GM23338 (cell line): ENCODE measurements at regions not wholly inside any gene's neighbourhood (a gene's known extent, or its start where the extent isn't known, plus 50 kb on each side); places are given as distances from the start of the nearest gene placed in this dataset.

Experiments used
- EZH2 ChIP-seq: fragments of 200-600 bp; sonication (generic); IDR thresholded peaks from one replicate; pipeline ENCODE4 v1.8.0; 2017; ENCODE audit warnings: antibody characterized with exemption, mild to moderate bottlenecking, low read depth; ENCODE audit not compliant: unreplicated experiment
- TF ChIP-seq, protein P1 (sequence below), 2 experiments: fragments of 200-600 bp in 1 of 2; sonication (generic) in 1 of 2; conservative IDR thresholded peaks; 2 replicates each; pipeline versions ENCODE4 v1.5.1 to v1.6.1; 2016 to 2017; ENCODE audit warnings: antibody characterized with exemption in 2 of 2, low read depth in 2 of 2, mild to moderate bottlenecking in 2 of 2, moderate library complexity in 1 of 2
- TF ChIP-seq, protein P2 (sequence below): IDR thresholded peaks from one replicate; pipeline ENCODE4 v1.6.1; 2018; ENCODE audit warnings: antibody characterized with exemption; ENCODE audit not compliant: unreplicated experiment

DNA sequence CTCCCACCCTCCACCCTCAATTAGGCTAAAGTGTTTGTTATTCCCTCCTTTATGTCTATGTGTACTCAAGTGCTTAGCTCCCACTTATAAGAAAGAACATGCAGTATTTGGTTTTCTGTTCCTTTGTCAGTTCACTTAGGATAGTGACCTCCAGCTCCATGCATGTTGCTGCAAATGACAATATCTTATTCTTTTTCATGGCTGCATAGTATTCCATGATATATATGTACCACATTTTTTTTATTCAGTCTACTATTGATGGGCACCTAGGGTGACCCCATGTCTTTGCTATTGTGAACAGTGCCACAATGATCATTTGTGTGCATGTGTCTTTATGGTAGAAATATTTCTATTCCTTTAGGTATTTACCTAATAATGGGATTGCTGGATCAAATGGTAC, 114.3 kb downstream of the DLEU7 start:
- TF ChIP-seq, protein P1, sequence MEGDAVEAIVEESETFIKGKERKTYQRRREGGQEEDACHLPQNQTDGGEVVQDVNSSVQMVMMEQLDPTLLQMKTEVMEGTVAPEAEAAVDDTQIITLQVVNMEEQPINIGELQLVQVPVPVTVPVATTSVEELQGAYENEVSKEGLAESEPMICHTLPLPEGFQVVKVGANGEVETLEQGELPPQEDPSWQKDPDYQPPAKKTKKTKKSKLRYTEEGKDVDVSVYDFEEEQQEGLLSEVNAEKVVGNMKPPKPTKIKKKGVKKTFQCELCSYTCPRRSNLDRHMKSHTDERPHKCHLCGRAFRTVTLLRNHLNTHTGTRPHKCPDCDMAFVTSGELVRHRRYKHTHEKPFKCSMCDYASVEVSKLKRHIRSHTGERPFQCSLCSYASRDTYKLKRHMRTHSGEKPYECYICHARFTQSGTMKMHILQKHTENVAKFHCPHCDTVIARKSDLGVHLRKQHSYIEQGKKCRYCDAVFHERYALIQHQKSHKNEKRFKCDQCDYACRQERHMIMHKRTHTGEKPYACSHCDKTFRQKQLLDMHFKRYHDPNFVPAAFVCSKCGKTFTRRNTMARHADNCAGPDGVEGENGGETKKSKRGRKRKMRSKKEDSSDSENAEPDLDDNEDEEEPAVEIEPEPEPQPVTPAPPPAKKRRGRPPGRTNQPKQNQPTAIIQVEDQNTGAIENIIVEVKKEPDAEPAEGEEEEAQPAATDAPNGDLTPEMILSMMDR (conservative IDR thresholded peaks at IDR 0.05; ENCODE audit: low read depth in 2 of 2), result no peak
- TF ChIP-seq, protein P2, sequence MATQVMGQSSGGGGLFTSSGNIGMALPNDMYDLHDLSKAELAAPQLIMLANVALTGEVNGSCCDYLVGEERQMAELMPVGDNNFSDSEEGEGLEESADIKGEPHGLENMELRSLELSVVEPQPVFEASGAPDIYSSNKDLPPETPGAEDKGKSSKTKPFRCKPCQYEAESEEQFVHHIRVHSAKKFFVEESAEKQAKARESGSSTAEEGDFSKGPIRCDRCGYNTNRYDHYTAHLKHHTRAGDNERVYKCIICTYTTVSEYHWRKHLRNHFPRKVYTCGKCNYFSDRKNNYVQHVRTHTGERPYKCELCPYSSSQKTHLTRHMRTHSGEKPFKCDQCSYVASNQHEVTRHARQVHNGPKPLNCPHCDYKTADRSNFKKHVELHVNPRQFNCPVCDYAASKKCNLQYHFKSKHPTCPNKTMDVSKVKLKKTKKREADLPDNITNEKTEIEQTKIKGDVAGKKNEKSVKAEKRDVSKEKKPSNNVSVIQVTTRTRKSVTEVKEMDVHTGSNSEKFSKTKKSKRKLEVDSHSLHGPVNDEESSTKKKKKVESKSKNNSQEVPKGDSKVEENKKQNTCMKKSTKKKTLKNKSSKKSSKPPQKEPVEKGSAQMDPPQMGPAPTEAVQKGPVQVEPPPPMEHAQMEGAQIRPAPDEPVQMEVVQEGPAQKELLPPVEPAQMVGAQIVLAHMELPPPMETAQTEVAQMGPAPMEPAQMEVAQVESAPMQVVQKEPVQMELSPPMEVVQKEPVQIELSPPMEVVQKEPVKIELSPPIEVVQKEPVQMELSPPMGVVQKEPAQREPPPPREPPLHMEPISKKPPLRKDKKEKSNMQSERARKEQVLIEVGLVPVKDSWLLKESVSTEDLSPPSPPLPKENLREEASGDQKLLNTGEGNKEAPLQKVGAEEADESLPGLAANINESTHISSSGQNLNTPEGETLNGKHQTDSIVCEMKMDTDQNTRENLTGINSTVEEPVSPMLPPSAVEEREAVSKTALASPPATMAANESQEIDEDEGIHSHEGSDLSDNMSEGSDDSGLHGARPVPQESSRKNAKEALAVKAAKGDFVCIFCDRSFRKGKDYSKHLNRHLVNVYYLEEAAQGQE, result no peak
- no peak for TF ChIP-seq EZH2
